ENCODE measurements at regions not wholly inside any gene's neighbourhood (a gene's known extent, or its start where the extent isn't known, plus 50 kb on each side); places are given as distances from the start of the nearest gene placed in this dataset.

DNA sequence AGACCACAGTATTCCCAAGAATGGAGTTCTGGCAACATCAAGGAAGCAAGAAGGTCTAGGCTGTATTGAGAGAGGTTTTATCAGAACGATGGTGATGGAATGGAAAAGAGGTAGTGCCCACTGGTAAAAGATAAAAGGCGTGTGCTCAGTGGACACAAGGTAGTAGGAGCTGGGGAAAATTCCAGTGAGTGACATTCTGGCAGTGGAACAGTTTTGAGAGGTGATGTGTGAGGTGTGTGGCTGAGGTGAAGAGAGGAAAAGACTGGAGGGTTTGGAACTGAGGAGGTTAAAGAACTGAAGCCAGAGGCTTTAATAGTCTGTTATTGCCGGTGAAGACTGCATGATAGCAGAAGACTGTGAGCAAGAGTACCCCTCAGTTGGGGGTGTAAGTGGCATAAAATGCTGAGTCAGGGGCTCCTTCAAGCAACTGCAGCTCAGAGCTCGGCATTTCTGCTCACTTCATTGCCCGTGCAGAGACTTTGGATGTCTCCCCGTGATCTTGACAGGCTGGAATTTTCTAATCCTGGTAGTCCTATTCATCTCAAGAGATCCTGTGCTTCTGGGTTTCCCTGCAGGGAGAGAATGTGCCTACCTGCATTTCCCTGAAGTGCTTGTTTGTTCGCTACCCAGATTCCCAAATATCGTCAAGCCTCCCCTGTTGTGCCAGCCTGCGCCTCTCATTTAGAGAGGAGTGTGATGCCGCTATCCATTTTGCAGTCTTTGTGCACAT lies 191.0 kb downstream of the SATB1 start:
- no peak for TF ChIP-seq CTCF (IDR thresholded peaks at IDR 0.05; ENCODE audit: insufficient read depth, low read length, poor library complexity, severe bottlenecking)
- TF ChIP-seq EZH2phosphoT487 (conservative IDR thresholded peaks at IDR 0.05; ENCODE audit: low read length), result no peak

Measured in SU-DHL-6 (cell line).